Stimulated activated CD8-positive, alpha-beta memory T cell treated with anti-CD3 and anti-CD28 coated beads, Interleukin-7, amount 100 ng/mL, for 48 hours (primary cell): ENCODE measurements at regions not wholly inside any gene's neighbourhood (a gene's known extent, or its start where the extent isn't known, plus 50 kb on each side); places are given as distances from the start of the nearest gene placed in this dataset.
"Not testable (repeated sequence)": the region's sequence is repeated elsewhere in the genome, so short reads cannot be mapped to it uniquely, and the experiment has no call there.

Experiments
- DNase-seq, 2 donors: peaks; one replicate each; pipeline ENCODE4 v3.0.0-alpha.2; 2020; ENCODE audit warnings: low read depth in 1 of 2; ENCODE audit errors: extremely low read depth in 1 of 2

- no peak for DNase-seq
Measured at GRCh38 chr3:159038405-159038804, 236.6 kb downstream of the MFSD1 start.

- DNase-seq, result no peak
Measured at GRCh38 chr3:159039286-159039685, 237.4 kb downstream of the MFSD1 start.

- no peak for DNase-seq
Measured at GRCh38 chr3:159045279-159045885, 243.5 kb downstream of the MFSD1 start.

- DNase-seq, result no peak
Measured at GRCh38 chr3:159047361-159047760, 245.5 kb downstream of the MFSD1 start.

- not testable (repeated sequence) for DNase-seq
Measured at GRCh38 chr3:159052494-159052893, 250.6 kb downstream of the MFSD1 start.

GRCh38 chr3:159057621-159058020 is 255.8 kb downstream of the MFSD1 start:
- no peak for DNase-seq

GRCh38 chr3:159058859-159059258 is 257.0 kb downstream of the MFSD1 start:
- no peak for DNase-seq

GRCh38 chr3:159059395-159059794 is 257.5 kb downstream of the MFSD1 start:
- DNase-seq, result no peak

- DNase-seq, result no peak
Measured at GRCh38 chr3:159062734-159063410, 261.0 kb downstream of the MFSD1 start.

- DNase-seq, result no peak
Measured at GRCh38 chr3:159069091-159069490, 267.2 kb downstream of the MFSD1 start, which contains the start of gene IQCJ. Gene IQCJ (plus strand): TSS chr3:159069319.

GRCh38 chr3:159069866-159070425 is 268.1 kb downstream of the MFSD1 start:
- no peak for DNase-seq

- DNase-seq, result no peak
Measured at GRCh38 chr3:159074756-159075701, 273.2 kb downstream of the MFSD1 start.

- no peak for DNase-seq
Measured at GRCh38 chr3:159077860-159078259, 276.0 kb downstream of the MFSD1 start.

GRCh38 chr3:159080256-159080655 is 278.4 kb downstream of the MFSD1 start:
- no peak for DNase-seq

GRCh38 chr3:159080821-159081220 is 279.0 kb downstream of the MFSD1 start:
- no peak for DNase-seq

- DNase-seq, result no peak
Measured at GRCh38 chr3:159082519-159082918, 280.7 kb downstream of the MFSD1 start.

GRCh38 chr3:159091936-159092335 is 290.1 kb downstream of the MFSD1 start:
- DNase-seq, result no peak

GRCh38 chr3:159102001-159102400 is 300.1 kb downstream of the MFSD1 start:
- DNase-seq, result no peak

GRCh38 chr3:159112724-159113123 is 310.9 kb downstream of the MFSD1 start:
- DNase-seq, result no peak

- no peak for DNase-seq
Measured at GRCh38 chr3:159113221-159113875, 311.5 kb downstream of the MFSD1 start.

- DNase-seq, result no peak
Measured at GRCh38 chr3:159114582-159114981, 312.7 kb downstream of the MFSD1 start.
